Stimulated activated CD4-positive, alpha-beta T cell treated with anti-CD3 and anti-CD28 coated beads, Interleukin-15, amount 100 ng/mL, for 48 hours (primary cell): ENCODE measurements at regions not wholly inside any gene's neighbourhood (a gene's known extent, or its start where the extent isn't known, plus 50 kb on each side); places are given as distances from the start of the nearest gene placed in this dataset.

Experiments
- DNase-seq, 2 donors: peaks; one replicate each; pipeline ENCODE4 v3.0.0-alpha.2; 2020; ENCODE audit warnings: low read depth in 2 of 2

- DNase-seq: no peak
These were observed 426.7 kb downstream of the EPHA4 start for GRCh38 chr2:221145396-221145795.

- DNase-seq: no peak
These were observed 418.9 kb downstream of the EPHA4 start for GRCh38 chr2:221153226-221153625.

DNA sequence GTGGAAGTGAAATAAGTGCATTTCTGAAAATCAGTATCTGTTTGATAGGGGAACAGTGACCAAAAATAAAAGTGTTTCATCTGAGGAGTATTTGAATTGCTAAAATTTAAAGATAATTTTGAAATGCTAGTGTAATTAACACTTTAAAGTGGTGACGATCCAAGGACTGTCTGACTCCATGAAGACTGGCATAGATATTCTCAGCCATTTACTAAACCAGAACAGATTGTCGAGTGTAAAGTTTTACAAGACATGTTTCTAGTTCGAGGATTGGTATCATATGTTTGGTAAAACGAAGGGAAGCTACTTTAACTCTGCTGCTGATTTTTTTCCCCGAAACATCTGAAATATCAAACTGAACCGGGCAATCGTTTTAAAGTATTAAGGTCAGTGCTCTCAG is 417.9 kb downstream of the EPHA4 start:
- no peak for DNase-seq

DNA sequence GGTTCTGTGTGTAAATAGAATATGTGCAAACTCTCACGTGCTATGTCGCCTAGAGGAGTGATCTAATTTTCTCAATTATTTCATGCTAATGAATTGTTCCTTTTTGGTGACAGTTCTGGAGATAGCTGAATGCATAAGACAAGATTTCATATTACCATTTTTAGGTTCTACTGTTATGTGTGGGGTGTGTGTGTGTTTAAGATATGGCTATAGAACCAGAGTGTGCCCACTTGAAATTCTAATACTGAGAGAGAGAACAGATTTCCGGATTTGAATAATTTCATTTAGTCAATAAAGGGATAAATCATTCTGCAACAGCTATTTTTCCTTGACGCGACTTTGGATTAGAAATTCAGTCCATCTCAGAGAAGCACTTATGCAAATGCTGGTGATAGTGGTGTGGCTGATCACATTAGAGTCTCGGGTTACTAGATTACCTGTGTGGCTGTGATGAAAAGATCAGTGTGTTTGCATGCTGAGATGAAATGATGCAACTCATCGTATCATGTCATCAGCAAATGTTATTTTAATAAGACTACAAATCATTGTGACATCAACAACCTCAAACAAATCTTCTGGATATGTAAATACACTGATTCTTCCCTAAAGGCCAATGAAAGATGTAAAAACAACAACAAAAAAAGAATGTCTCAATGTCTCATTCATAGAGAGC is 415.9 kb downstream of the EPHA4 start:
- DNase-seq: no peak

DNA sequence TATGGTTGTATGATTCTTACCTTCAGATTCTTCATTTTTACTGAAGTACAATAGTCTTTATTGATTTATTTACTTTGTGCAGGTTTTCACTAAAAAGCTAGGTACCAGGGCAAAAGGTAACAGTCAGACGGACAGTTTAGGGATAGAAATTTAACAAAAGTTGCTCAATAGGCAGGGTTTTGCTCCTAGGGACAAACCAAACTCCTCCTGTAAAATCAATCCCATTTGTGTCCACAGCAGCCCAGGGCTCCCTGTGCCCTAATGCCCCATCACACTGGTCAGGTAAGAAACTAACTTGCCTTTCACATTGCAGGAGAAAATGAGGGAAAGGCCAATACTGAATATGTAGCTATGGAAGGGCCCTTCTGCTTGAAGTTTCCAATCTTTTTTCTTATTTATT is 410.9 kb downstream of the EPHA4 start:
- no peak for DNase-seq

DNA sequence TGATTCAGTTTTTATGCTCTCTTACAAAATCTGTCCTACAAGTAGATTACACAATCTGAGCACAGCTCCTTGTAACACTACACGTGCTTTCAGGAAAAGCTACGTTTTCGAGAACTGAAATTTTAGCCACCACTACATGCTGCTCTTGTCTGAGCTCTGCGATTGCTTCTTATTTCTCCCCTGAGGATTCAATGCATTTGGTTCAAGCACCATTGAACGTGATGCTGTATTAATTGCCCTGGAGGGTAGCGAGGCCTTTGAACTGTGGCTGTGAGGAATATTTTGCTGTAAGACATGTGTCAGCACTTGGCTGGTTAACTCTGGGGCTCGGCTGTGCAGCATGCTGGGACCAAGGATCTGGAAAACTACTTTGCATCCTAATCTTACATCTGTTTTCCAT is 405.8 kb downstream of the EPHA4 start:
- DNase-seq: no peak

- no peak for DNase-seq
These were observed 404.5 kb downstream of the EPHA4 start for GRCh38 chr2:221167561-221167960.

GRCh38 chr2:221169724-221170123 is 402.4 kb downstream of the EPHA4 start:
- no peak for DNase-seq

GRCh38 chr2:221170548-221170947 is 401.6 kb downstream of the EPHA4 start:
- DNase-seq: no peak

DNA sequence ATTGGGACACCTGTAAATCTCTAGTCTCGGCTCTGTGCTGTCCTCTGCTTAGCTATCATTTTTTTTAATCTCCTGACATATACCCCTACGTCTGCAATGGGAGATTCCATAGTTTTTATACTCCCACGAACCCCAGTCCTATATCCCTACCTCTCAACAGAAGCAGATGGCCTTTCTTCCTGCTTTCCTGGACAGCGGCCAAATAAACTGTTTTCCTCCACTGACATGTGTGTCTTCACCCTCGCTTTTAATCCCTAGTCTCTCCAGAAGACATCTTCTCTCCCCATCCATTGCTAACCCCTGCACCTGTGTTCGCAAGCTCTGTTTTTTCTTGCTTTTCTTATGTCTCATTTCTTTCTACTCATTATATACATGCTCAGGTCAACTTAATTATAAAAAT is 395.4 kb downstream of the EPHA4 start:
- no peak for DNase-seq

DNA sequence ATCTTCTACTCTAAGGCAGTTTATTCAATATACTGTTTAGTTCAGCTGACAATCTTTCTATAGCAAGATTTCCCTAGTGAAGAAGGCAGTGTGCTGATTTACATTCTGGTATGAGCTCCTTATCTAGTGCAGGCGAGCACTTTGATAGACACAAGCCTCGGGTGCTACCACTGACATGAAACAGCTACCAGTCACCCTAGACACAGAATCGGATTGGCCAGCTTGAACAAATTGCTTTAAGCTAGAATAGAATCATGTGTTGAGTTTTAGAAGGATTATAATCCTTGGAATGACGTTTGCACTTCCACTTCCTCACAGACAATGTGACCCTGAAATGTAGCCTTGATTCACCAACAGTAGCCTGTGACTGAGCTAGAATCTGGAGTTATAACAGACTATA is 394.0 kb downstream of the EPHA4 start:
- no peak for DNase-seq

DNA sequence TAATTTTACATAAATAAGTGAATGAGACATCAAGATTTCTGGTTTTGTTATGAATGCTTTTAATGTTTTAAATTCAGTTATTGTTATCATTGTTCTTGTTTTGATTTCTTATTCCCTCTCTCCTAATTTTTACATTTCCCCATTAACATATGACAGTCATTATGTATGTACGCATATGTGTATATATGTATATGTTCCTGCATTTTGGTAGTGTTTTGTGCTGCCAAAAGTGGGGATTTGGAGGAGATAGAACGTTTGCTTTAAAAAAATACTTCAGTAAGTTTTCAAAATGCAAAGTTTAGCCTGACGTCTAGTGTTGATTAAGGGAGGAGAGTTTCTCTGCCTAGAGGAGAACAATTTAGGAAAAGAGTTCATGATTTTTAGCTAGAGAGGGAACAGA is 385.2 kb downstream of the EPHA4 start:
- no peak for DNase-seq

GRCh38 chr2:221189431-221190067 is 382.6 kb downstream of the EPHA4 start:
- DNase-seq: no peak

GRCh38 chr2:221195829-221196228 is 376.3 kb downstream of the EPHA4 start:
- DNase-seq: no peak

GRCh38 chr2:221197225-221197856 is 374.8 kb downstream of the EPHA4 start:
- no peak for DNase-seq

- no peak for DNase-seq
These were observed 373.8 kb downstream of the EPHA4 start for GRCh38 chr2:221198309-221198708.

DNA sequence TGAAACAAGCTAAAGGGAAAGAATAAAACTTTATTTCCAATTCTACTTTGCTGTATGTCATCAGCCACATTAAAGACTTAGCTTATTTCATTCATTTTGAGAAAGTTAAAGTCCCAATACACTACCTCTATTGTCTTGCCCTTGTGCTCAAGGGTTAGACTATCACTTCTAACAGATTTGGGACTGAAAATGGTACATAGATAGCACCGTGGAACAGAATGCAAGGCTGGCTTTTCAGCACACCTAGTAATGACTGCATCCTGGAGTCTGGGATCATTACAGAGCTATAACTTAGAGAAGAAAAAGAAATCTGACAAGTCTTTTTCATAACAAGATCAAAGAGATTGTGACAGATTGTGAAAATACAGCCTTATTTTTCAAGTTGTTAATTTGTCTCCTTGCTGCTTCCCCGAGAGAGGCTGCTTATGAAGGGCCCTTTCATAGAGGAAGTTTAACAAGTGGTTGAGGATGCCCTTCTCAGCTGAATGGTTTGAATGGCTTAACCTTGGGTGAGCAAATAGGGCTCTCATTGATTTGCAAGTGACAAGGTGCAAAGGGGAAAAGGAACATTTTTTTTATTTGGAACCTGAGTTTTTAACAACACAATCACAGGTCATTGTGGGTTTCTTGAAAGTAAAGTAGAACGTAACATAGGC is 371.8 kb downstream of the EPHA4 start:
- no peak for DNase-seq

DNA sequence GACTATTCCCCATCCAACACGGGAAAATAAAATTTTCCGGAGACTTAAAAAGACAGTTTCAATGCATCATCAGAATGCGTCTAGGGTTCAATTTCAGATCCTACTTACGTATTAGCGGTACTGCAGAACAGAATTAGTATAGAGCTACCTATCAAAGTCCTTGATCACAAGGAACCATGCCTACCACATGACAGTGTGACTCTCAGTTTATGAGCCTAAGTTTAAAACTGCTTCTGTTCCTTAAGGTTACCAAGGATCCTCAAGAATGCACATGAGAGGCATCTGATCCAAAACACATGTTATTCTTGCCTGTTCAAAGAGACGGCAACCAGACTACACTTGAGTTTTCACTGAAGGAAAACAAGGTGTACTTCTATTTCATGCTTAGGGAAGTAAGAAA is 369.7 kb downstream of the EPHA4 start:
- DNase-seq: no peak

DNA sequence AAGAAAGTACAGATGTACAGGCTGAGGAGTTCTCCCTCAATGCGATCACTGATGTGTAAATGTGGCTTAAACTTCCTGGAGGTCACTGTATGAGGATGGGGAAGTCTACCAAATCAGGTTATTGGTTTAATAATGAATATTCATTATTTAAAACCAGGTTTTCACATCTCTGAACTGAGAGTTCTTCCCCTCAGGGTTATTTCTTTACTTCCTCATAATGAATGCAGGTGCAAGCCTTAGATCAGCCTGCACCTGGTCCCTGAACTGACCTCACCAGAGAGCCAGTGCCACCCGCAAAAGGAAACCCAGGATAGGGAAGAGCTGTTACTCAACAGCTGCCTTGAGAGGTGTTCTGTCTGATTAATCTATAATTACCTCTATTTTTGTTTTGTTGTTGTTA is 369.0 kb downstream of the EPHA4 start:
- no peak for DNase-seq

DNA sequence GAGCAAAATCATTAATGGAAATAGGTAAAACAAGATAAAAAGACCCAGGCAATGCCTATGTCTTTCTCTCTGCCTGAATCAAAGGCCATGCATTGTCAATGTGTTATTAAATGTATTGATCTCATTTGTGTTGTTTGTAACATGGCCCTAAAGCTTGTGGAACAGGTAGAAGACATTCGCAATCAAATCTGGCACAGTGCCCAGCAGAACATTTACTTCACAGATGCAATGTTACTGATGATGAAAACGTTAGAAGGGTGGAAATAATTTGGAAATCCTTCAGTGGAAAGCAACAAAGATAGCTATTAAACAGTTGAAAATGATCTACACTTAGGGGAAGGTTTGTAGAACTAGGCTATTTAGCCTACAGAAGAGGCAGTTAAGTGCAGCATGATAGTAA is 368.2 kb downstream of the EPHA4 start:
- DNase-seq: no peak

GRCh38 chr2:221204699-221205098 is 367.4 kb downstream of the EPHA4 start:
- DNase-seq: no peak

- DNase-seq: no peak
These were observed 366.9 kb downstream of the EPHA4 start for GRCh38 chr2:221205103-221205673.

DNA sequence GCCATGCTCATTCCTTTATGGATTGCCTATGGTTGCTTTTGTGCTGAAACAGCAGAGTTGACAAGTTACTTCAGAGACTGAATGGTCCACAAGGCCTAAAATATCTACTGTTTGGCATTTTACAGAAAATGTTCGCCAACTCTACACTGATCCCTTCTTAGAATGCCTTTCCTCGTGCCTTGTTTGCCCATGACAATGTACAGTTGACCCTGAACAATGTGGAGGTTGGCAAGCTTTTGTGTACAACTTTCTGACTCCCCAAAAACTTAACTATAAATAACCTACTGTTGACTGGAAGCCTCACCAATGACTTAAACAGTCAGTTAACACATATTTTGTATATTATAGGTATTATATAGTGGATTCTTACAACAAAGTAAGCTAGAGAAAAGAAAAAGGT is 361.4 kb downstream of the EPHA4 start:
- DNase-seq: no peak
